Right atrium auricular region (tissue), 2 donors: ENCODE measurements at regions not wholly inside any gene's neighbourhood (a gene's known extent, or its start where the extent isn't known, plus 50 kb on each side); places are given as distances from the start of the nearest gene placed in this dataset.

ENCODE experiments used
- DNase-seq: peaks from one replicate; pipeline ENCODE4 v3.0.0-alpha.2; 2019; ENCODE audit warnings: low spot score
- H3K27ac ChIP-seq, 2 donors: fragments of 200-600 bp; sonication (generic); 1 replicate in 1 of 2; 2 replicates in 1 of 2; pipeline ENCODE4 v1.5.1; 2016 to 2019
- H3K27me3 ChIP-seq, 2 donors: fragments of 200-600 bp; sonication (generic); one replicate each; pipeline versions ENCODE4 v1.5.1 to v1.6.0; 2017 to 2019
- H3K36me3 ChIP-seq: fragments of 200-600 bp; sonication (generic); one replicate; pipeline ENCODE4 v1.5.1; 2016
- H3K4me1 ChIP-seq, 2 donors: fragments of 200-600 bp; sonication (generic); one replicate each; pipeline versions ENCODE4 v1.5.1 to v1.6.0; 2017 to 2019
- H3K4me3 ChIP-seq, 2 donors: fragments of 200-600 bp; sonication (generic); 1 replicate in 1 of 2; 2 replicates in 1 of 2; pipeline ENCODE4 v1.5.1; 2017 to 2019; ENCODE audit warnings: mild to moderate bottlenecking in 1 of 2, moderate library complexity in 1 of 2
- H3K9me3 ChIP-seq, 2 donors: fragments of 200-600 bp; sonication (generic); one replicate each; pipeline ENCODE4 v1.5.1; 2019
- CTCF ChIP-seq, 2 donors: fragments of 200-600 bp; sonication (generic); IDR thresholded peaks; one replicate each; pipeline ENCODE4 v1.5.1; 2019; ENCODE audit warnings: antibody characterized with exemption in 2 of 2

GRCh38 chr15:46713045-46713444 is 1004.3 kb upstream of the SEMA6D start:
- no peaks in the 10 kb centered on the region for H3K36me3 ChIP-seq
- TF ChIP-seq CTCF (IDR thresholded peaks at IDR 0.05), result no peak
- H3K9me3 ChIP-seq, result no peaks in the 10 kb centered on the region
- H3K27ac ChIP-seq, result no peak overlapping the region
- H3K4me3 ChIP-seq, result no peak overlapping the region
- DNase-seq, result no peak
- H3K27me3 ChIP-seq, result no peaks in the 10 kb centered on the region
- no peaks in the 10 kb centered on the region for H3K4me1 ChIP-seq

GRCh38 chr15:46714950-46715349 is 1002.4 kb upstream of the SEMA6D start:
- H3K36me3 ChIP-seq, result no peaks in the 10 kb centered on the region
- no peaks in the 10 kb centered on the region for H3K4me1 ChIP-seq

GRCh38 chr15:46723308-46723707 is 994.0 kb upstream of the SEMA6D start:
- TF ChIP-seq CTCF (IDR thresholded peaks at IDR 0.05), result no peak
- Histone ChIP-seq H3K36me3 (no peaks in the 10 kb centered on the region), H3K4me3 (no peak overlapping the region), H3K9me3 (peaks cover 0 to 25% of the 10 kb centered on the region in 2 donors), H3K27me3 (no peaks in the 10 kb centered on the region), H3K27ac (no peak overlapping the region), H3K4me1 (no peaks in the 10 kb centered on the region)
- DNase-seq, result no peak

More at GRCh38 chr15:46714950-46715349, 1002.4 kb upstream of the SEMA6D start:
- Histone ChIP-seq H3K27me3 (no peaks in the 10 kb centered on the region), H3K27ac (no peak overlapping the region), H3K9me3 (no peaks in the 10 kb centered on the region), H3K4me3 (no peak overlapping the region)
- no peak for DNase-seq
- TF ChIP-seq CTCF (IDR thresholded peaks at IDR 0.05), result no peak

GRCh38 chr15:46732060-46732459 is 985.2 kb upstream of the SEMA6D start:
- no peak for TF ChIP-seq CTCF (IDR thresholded peaks at IDR 0.05)
- Histone ChIP-seq H3K27ac (no peak overlapping the region), H3K4me3 (no peak overlapping the region), H3K27me3 (no peaks in the 10 kb centered on the region), H3K9me3 (peaks cover 0 to 15% of the 10 kb centered on the region in 2 donors), H3K4me1 (no peaks in the 10 kb centered on the region), H3K36me3 (no peaks in the 10 kb centered on the region)
- DNase-seq, result no peak

GRCh38 chr15:46735115-46735514 is 982.2 kb upstream of the SEMA6D start:
- TF ChIP-seq CTCF (IDR thresholded peaks at IDR 0.05), result no peak
- no peaks in the 10 kb centered on the region for H3K36me3 ChIP-seq
- no peaks in the 10 kb centered on the region for H3K9me3 ChIP-seq
- no peak overlapping the region for H3K4me3 ChIP-seq
- H3K27me3 ChIP-seq, result no peaks in the 10 kb centered on the region
- no peaks in the 10 kb centered on the region for H3K4me1 ChIP-seq
- H3K27ac ChIP-seq, result no peak overlapping the region
- DNase-seq, result no peak

- Histone ChIP-seq H3K4me3 (no peak overlapping the region), H3K36me3 (no peaks in the 10 kb centered on the region), H3K4me1 (no peaks in the 10 kb centered on the region), H3K27ac (no peak overlapping the region), H3K27me3 (no peaks in the 10 kb centered on the region), H3K9me3 (no peaks in the 10 kb centered on the region)
- no peak for TF ChIP-seq CTCF (IDR thresholded peaks at IDR 0.05)
- DNase-seq, result no peak
These were observed 966.0 kb upstream of the SEMA6D start for GRCh38 chr15:46751303-46751702.
